GM21737 (cell line): ENCODE measurements at regions not wholly inside any gene's neighbourhood (a gene's known extent, or its start where the extent isn't known, plus 50 kb on each side); places are given as distances from the start of the nearest gene placed in this dataset.

ENCODE experiments used
- ATAC-seq: cut with Tn5 transposase; IDR thresholded peaks from one replicate; pipeline ENCODE4 v1.9.1; 2021; ENCODE audit warnings: mild to moderate bottlenecking, moderate library complexity; ENCODE audit not compliant: unreplicated experiment

DNA sequence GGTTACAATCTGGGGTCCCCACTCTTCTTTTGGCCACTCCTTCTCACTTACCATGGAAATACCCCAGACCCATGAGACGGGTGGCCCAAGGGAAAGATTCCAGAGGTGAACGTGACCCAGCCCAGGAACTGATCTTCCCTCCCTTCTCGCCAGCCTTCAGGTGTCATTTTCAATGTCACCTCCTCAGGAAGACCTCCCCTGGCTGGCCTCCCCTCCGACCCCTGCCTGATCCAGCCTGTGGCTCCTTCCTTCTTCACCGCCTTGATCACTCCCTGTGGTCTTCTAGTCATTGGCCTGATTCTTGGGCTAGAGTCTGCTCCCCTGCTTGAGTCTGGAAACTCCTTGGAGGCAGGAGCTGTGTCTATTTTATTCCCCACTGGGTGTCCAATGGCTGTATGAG is 146.1 kb downstream of the SMAD6 start:
- no peak for ATAC-seq

DNA sequence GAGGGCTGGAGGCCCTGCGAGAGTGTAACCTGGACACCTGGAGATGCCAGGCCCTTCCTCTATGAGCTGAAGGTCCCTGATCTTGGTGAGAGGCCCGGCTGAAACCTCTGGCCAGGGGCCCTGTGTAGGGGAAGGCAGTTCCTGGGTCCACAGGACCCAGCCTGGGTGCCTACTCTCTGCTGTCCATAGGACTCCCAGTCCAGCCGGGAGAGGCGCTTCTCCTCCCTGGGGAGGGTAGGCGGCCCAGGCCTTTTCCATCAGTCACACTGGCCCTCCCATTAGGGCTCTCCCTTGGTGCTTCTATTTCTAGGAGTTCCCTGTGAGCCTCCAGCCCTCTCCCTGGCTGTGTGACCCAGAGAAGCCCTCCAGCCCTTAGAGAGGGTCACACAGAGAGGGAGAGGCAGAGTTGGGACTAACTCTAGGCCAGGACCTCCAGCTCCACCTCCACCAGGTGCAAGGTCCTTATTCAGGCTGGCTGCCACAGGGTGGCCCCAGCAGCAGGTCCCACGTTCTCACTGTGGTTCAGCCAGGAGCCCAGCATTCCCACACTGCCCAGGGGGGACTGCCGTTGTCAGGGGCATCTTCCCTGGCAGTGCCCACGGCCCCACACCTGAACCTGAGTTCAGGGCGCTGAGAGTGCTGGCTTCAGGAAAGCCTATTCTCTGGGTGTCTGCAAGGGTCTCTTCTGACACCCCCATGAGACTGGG is 146.8 kb downstream of the SMAD6 start:
- no peak for ATAC-seq

DNA sequence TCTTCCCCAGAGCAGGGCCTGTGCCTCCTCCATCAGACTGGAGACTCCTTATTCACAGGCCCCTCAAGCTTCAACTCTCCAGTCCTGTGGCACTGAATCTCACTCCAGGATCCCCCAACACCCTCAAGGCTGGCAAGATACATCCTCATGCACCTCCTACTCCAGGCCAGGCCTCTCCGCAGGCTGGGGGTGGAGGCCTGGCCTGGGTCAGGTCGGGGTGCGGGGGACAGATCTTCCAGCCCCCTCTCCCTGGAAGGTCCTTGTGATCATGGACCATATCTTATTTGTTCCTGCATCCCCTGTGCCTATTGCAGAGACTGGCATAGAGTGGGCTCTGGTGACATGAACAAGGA is 147.3 kb downstream of the SMAD6 start:
- ATAC-seq = no peak

DNA sequence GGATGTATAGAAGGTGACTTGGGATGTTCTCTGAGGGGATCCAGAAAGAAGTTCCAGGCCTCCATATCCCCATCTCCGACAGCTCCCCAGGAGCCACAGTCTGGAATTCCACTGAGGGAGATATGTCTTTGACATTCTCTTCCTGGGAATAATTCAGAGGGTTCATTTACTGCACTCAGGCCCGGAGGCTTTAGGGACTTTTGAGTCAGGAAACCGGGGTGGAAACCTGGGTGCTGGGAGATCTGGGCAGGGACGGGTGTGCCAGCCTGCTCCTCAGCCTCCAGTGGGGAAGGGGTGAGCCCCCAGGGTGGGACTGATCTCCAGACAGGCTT is 147.7 kb downstream of the SMAD6 start:
- ATAC-seq = no peak

DNA sequence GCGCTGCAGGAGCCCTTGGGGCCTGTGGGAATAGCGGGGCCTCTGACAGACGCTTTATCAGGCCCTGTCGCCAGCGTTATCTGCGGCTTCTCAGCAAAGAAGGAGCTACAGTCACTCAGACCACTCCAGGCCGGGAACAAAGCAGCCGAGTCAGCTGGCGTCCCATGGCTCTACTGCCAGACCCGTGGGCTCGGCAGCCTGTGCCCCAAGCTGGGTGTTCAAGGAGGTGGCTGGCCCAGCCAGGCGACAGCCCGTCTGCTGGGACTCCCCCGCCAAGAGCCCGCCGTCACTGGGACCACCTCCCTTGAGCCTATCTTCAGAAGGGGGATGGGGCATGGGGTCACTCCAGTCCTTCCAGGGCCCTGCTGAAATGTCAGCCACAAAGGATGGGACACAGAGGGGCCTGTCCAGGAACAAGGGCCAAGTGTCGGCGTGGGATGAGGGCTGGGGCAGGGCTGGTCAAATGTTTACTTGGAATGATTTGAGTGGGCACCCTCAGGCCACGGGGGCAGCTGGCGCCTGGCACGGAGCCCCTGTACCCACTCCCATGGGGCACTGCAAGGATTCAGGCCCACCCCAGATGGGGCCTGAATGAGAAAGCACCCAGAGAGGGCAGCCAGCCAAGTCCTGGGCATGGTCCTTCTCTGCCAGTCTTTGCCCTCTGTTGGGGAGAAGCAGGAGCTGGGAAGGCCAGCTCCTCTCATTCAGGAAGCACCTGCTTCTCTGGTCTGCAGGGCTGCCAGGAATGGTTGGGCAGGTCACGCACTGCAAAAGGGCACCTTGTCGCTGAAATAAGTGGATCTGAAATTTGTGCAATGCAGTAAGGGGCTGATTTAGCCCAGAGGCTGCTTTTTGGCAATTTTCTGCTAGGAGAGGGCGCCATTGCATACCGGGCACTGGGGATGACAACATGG is 148.3 kb downstream of the SMAD6 start:
- ATAC-seq = no peak

DNA sequence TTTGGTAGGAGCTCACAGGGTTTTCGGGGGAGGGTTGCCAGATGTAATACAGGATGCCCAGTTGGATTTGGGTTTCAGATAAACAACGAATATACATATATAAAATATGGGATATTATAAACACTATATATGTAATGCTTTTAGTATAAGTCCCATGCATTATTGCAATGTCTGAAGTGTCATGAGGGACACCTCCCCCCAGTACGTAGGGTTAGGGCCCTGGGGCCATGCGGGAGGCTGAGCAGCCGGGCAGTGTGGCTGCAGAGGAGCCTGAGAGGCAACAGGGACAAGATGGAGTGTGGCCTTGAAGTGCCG is 148.9 kb downstream of the SMAD6 start:
- ATAC-seq = no peak

DNA sequence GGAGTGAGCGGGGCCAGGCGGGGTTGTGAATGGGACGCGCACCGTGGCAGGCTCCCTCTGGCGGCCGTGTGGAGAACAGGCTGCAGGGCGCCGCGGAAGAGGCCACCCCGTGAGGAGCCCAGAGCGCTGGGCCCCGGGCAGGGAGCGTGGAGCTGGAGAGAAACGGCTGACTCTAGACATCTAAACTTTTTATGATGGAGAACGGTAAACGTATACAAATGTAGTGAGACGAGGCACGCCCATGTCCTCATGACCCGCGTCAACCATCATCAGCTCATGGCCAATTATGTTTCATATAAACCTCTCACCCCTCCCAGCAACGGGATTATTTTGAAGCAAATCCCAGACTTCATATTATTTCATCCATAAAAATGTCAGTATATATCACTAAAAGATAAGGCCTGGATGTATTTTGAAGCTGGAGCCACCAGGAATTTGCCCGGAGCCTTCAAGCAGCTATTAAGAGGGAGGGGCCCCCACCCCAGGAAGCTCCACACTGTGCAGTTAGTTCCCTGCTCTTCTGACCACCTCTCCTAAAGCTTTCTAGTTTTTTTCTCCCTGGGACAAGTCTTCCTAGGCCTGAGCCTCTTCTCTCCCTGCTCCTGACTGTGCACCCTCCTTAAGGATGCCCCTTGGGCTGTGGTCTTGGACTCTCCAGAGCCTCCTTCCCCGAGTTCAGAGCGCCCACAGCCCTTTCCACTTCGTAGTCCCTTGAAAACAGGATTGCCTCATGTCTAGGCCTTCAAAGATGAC is 149.5 kb downstream of the SMAD6 start:
- peak; percentile 72 for ATAC-seq

DNA sequence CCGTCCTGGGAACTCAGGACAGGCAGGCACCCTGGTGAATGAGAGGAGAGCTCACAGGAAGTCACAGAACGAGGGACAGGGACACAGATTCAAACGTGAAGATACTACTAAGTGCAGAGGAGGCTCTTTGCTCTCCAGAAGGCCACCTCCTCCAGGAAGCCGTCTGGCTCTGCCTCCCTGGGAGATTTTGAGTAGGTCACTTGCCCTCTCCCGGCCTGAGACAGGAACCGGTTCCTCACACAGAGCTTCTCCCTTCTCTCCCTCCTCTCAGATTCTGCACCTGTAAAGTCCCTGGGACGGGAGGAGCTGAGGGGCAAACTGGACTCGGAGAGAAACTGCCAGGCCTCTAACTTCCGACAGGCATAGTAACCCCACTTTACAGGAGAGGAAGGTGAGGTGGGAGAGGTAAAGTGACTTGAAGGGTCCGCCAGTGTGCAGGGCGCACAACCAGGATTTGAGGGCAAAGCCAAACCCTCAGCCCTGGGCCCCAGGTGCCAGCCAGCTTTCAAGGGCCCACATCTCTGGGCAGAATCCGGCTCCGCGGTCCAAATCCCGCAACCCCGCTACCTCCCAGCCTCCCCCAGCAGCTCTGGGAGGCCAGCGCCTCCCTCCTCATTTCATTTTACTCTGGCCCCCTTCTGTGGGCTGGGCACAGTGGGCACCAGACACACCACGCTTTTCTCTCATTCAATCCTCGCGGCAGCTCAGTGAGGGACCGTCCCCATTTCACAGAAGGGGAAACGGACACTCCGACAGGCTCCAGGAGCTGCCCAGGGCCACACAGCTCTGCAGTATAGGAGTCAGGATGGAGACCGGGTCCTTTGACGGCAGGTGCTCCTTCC is 150.2 kb downstream of the SMAD6 start:
- no peak for ATAC-seq

DNA sequence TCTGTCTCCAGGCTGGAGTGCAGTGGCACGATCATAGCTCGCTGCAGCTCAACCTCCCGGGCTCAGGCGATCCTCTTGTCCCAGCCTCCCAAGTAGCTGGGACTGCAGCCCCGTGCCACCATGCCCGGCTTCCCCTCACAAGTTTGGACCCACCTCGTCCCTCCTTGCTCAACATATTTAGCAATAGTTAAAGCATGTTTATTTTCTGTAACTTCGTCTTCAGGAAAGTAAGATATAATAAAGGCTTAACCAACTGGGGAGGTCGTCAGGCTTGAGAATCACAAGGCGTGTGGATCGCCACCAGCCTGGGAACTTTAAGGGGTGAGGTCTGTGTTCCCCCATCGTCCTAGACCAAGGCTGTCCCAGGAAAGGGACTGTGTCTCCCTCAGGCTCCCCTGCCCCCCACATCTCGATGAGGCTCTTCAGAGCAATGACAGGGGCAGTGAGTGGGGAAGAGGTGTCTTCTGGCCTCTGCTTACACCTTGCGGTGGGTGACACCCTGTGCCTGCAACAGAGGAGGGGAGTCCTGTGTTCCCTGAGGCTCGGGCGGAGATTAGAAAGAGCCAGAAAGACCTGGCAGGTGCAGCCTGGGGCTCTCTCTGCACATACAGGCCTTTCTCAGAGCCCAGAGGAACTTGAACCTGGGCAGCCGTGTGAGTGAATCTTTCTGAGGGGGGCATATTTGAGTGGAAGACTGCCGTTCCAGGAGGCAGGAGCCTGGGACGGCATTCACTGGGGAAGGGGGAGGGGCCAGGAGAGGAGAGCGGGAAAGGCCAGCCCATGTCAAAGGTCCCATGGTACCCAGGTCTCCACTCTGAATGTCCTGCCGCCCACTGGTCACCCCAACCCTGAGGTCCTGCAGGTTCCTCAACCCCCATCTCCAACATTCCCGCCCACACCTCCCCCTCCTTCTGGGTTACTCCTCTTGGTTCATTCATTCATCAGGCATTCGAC is 152.3 kb downstream of the SMAD6 start:
- no peak for ATAC-seq

DNA sequence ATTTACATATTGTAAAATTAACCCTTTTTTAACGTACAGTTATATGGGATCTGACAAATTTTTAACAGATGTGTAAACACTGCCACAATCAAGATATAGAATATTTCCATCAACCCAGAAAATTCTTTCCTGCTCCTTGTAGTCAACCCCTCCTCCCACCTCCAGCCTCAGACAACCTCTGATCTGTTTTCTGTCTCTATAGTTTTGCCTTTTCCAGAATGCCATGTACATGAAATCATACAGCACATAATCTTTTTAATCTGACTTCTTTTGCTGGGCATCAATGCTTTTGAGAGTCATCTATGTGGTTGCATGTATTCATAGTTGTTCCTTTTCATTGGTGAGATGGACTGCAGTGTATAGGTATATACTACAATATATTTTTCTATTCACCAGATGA is 153.0 kb downstream of the SMAD6 start:
- ATAC-seq = no peak

DNA sequence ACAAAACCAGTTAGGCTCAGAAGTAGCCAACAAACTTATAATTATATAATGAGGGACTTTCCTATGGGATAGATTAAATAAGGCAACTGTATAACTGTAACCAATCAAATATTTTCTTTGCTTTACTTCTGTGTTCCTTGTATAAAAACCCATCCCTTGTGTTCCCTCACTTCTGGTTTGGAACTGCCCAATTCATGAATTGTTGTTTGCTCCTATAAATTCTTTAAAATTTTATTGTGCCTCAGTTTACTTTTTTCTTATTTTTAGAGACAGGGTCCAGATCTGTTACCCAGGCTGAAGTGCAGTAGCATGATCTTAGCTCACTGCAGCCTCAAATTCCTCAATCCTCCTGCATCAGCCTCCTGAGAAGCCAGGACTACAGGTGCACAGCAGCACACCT is 155.7 kb downstream of the SMAD6 start:
- ATAC-seq = no peak

DNA sequence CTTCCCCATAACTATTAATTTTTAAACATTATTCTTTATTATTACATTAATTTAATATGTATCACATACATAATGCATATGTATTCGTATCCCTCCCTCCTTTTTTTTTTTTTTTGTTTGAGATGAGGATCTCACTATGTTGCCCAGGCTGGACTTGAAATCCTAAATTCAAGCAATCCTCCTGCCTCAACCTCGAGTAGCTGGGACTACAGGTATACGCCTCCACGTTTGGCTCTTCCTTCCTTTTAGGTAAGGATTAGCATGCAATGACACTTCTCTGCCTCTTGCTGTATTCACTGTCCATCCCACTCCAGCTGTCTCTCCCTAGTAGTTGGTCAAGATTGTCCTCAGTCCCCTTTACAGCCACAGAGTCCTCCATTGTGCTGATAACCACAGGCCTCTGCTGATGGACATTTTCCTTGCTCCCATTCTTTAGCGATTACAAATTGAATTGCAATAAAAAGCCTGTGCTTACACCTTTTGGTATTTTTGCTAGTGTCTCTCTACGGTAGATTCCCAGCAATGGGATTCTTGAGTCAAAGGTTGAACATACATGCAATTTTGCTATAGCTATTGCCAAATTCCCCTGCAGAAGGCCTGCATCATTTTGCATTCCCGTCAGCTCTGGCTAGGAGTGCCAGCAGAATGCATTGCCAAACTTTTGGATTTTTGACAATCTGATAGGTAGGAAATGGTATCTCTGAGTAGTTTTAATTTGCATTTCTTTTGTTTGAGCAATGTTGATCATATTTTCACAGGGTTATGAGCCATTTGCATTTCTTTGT is 156.6 kb downstream of the SMAD6 start:
- ATAC-seq = no peak

DNA sequence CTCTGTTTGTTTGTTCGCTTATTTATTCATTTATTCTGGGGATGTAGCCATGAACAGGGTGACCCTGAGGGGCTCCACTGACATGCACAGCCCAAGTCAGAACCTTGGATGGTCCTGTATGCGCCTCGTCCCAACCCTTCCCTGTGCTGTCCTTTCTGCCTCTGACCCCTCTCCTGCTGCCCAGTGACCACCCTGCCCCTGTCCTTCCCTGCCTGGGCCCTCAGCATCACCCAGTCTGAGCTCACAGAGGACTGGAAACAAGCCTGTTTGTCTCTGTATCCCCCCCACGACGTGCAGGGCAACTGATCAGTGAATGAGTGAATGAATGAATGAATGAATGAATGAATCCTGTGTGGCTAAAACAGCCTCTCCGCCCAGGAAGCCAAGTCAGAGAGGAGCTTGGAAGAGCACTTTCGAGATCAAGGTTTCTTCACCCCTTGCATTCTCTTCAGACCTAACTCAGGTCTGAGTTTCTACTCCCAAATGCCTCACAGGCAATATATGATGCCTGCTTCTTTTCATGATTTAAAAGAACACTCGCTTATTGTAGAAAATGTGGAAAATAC is 157.7 kb downstream of the SMAD6 start:
- no peak for ATAC-seq

DNA sequence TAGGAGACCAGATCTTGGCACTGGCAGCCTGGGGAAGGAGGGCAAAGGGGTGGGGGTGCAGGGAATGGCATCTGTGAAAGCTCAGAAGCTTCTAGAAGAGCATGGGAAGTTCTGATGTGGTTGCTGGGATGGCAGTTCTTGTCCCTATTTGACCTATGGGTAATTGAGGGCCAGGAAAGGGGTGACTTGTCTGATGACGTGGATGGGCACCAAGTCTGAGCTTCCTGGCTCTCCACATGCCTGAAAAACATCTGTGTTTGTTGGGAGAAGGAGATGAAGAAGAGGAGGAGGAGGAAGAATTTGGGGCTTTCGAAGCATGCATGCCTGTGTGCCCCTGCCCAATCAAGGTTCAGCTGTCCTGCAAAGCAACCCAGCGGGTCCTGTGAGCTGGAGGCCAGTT is 158.8 kb downstream of the SMAD6 start:
- no peak for ATAC-seq

DNA sequence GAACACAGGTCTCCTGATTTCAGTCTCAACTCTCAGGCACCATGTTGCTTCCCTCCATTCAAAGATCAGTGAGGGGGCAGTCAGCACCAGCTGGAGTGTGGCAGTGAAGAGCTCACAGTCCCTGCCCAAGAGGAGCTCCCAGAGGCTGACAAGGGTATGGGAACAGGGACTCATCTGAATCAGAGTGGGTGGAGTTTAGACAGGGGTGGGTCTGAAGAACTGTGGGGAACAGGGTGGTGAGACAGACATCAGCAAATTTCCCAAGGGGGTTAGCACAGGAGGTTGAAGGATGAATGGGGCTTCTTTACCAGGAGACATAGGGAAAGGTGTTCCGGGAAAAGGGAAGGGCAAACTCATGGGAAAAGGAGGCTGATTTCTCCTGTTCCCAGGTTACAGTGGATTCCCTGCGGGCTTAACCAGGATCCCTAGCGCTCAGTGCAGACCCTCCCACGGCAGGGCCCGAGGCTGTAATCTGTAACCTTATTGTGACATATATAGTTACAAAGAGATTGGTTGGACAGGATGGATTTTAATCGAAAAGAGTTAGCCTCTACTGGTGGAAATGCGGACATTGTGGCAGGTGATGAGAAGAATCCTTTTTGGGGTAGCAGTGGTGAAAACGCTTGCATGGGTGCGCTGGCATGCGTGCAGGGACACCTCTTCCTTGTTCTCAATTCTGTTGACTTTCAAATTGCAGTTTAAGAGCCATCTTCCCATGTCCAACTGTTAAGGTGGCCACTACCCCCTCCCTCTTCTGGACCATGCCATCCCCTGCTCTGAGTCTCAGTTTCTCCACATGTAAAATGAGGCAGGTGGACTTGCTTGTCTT is 160.3 kb downstream of the SMAD6 start:
- no peak for ATAC-seq

DNA sequence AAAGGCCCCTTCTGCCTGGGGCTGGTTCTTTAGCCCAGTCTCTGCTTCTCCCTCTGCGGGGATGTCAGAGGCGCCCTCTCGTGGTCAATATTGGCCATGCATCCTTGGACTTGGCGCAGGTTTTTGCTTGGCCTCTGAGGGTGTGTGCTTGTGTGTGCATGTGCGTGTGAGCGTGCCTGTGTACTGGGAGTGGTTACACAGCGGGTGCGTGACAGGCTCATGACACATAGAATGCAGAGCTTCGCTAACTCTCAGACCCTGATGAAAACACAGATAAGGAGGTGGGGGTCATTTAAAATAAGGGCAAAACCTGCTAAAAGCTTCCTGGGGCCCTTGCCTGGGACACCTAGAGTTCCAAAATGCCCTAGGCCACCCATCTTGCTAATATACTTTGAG is 160.9 kb downstream of the SMAD6 start:
- ATAC-seq = no peak

DNA sequence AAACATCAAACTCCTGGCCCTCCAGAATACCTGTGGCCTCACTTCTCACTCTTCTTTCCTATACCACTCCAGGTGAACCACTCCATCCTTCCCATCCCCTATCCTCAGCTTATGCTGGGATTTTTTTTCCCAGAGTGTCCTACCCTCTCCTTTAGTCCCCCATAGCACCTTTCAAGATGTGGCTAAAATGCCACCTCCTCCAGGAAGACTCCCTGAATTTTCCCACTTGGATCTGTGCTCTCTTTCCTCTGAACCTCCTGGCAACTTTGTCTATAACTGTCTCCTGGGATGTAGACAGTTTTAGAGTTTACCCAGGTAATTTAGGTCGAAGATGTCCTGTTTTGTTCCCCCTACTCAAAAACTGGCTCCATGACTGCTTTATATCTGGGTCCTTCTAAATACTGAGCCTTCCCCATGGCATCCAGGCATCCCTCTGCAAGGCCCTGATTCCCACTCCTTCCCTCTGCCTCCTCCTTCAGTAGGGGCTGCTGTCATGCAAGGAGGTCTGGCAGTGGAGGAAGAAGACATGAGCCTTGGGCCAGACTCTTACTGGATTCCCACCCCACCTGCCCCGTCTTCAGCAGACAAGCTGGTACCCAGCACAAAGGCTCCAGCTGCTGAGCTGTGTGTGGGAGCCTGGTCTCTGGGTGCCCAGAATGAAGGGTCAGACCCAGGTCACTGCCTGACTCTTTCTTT is 161.5 kb downstream of the SMAD6 start:
- no peak for ATAC-seq
